ENCODE measurements at regions not wholly inside any gene's neighbourhood (a gene's known extent, or its start where the extent isn't known, plus 50 kb on each side); places are given as distances from the start of the nearest gene placed in this dataset.

GRCh38 chr4:38519666-38520065 is 144.3 kb upstream of the KLF3 start:
- TF ChIP-seq POLR2A (IDR thresholded peaks at IDR 0.05; ENCODE audit: borderline replicate concordance, extremely low read depth, insufficient read depth, insufficient read length): no peak
- no peak for TF ChIP-seq CTCF (IDR thresholded peaks at IDR 0.05 in 2 of 3, conservative IDR thresholded peaks at IDR 0.05 in 1 of 3; ENCODE audit: borderline replicate concordance in 1 of 3, insufficient read depth in 1 of 3, low read depth in 2 of 3, low read length in 2 of 3)
- TF ChIP-seq POLR2AphosphoS5 (IDR thresholded peaks at IDR 0.05; ENCODE audit: low read depth, low read length): no peak
- no peak for TF ChIP-seq EZH2phosphoT487 (IDR thresholded peaks at IDR 0.05; ENCODE audit: borderline replicate concordance)
- TF ChIP-seq RAD21 (IDR thresholded peaks at IDR 0.05; ENCODE audit: low read depth): no peak
- no peak for TF ChIP-seq ATF3 (IDR thresholded peaks at IDR 0.05)
- TF ChIP-seq REST (IDR thresholded peaks at IDR 0.05; ENCODE audit: low read depth): no peak
- TF ChIP-seq EZH2 (IDR thresholded peaks at IDR 0.05): no peak
- TF ChIP-seq TCF7L2 (IDR thresholded peaks at IDR 0.05; ENCODE audit: borderline replicate concordance, extremely low read depth, insufficient read depth, insufficient read length): no peak
- no peak for TF ChIP-seq FOSL1 (IDR thresholded peaks at IDR 0.05; ENCODE audit: low read depth)
- TF ChIP-seq EGR1 (IDR thresholded peaks at IDR 0.05; ENCODE audit: low read depth): no peak
- TF ChIP-seq SRF (IDR thresholded peaks at IDR 0.05; ENCODE audit: low read depth): no peak
- no peak for TF ChIP-seq ZFX (IDR thresholded peaks at IDR 0.05)
- TF ChIP-seq YY1 (IDR thresholded peaks at IDR 0.05; ENCODE audit: extremely low read depth, insufficient replicate concordance, low read depth, low read length): no peak
